ENCODE measurements at regions not wholly inside any gene's neighbourhood (a gene's known extent, or its start where the extent isn't known, plus 50 kb on each side); places are given as distances from the start of the nearest gene placed in this dataset.

DNA sequence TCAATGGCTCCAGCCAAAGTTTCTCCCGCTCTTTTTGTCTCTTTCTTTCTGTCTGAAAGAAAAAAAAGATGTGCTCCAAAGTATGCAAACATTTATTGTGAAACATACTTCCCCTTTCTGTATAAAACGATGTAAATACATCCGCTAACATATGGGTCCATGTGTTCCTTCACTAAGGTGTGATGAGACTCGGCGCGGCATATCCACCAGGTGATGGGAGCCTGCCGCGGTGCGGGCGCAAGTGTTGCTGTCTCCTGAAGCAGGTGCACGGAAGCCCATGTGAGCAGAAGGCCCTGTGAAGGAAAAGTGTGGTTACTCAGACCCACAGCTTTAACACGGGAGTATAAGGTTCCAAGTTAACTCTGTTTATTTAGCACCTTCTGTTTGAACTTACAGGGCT is 466.6 kb upstream of the C1orf87 start:
- ATAC-seq, result no peak
- TF ChIP-seq TCF4 (CRISPR knock-in tag; IDR thresholded peaks at IDR 0.05; ENCODE audit: borderline replicate concordance) (no peak), ARNTL (CRISPR knock-in tag; IDR thresholded peaks at IDR 0.05; ENCODE audit: borderline replicate concordance, low read depth) (no peak), CSRNP3 (CRISPR knock-in tag; IDR thresholded peaks at IDR 0.05) (no peak), ZNF8 (CRISPR knock-in tag; IDR thresholded peaks at IDR 0.05) (no peak), OSR1 (CRISPR knock-in tag; IDR thresholded peaks at IDR 0.05) (no peak), SNAI2 (CRISPR knock-in tag; IDR thresholded peaks at IDR 0.05) (no peak), GLIS3 (CRISPR knock-in tag; IDR thresholded peaks at IDR 0.05) (no peak)

DNA sequence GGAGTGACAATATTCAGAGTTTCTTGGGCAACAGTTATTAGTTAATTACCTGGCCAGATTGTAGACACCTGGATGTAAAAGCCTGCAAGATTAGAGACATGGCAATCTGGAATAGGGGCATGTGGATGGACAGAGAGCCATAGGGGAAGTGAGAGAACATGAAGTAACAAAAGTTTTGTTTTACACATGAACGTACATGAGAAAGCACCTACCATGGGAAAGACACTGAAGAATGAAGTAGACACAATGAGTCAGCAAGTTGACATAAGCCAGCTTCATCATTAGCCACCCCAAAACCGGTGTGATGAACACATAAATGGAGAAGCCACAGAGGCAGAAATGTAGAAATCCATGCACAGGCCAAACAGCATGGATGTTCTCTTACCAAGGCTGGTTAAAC is 462.1 kb upstream of the C1orf87 start:
- TF ChIP-seq ESRRG (CRISPR knock-in tag; IDR thresholded peaks at IDR 0.05) (no peak), TCF4 (CRISPR knock-in tag; IDR thresholded peaks at IDR 0.05; ENCODE audit: borderline replicate concordance) (no peak), POU6F1 (CRISPR knock-in tag; IDR thresholded peaks at IDR 0.05; ENCODE audit: borderline replicate concordance, low read depth) (no peak), ZNF70 (CRISPR knock-in tag; IDR thresholded peaks at IDR 0.05) (no peak), CSDC2 (CRISPR knock-in tag; IDR thresholded peaks at IDR 0.05) (no peak), ARNTL (CRISPR knock-in tag; IDR thresholded peaks at IDR 0.05; ENCODE audit: borderline replicate concordance, low read depth) (no peak), PPARA (CRISPR knock-in tag; IDR thresholded peaks at IDR 0.05; ENCODE audit: borderline replicate concordance) (no peak)
- ATAC-seq, result no peak

GRCh38 chr1:60527567-60527966 is 454.0 kb upstream of the C1orf87 start:
- ATAC-seq, result no peak
- TF ChIP-seq ZFP30 (CRISPR knock-in tag; IDR thresholded peaks at IDR 0.05) (no peak), ZNF70 (CRISPR knock-in tag; IDR thresholded peaks at IDR 0.05) (no peak), CSDC2 (CRISPR knock-in tag; IDR thresholded peaks at IDR 0.05) (no peak), BACH2 (CRISPR knock-in tag; IDR thresholded peaks at IDR 0.05; ENCODE audit: borderline replicate concordance) (no peak), ZC3H10 (CRISPR knock-in tag; IDR thresholded peaks at IDR 0.05) (no peak), PPARA (CRISPR knock-in tag; IDR thresholded peaks at IDR 0.05; ENCODE audit: borderline replicate concordance) (no peak), TOX (CRISPR knock-in tag; IDR thresholded peaks at IDR 0.05; ENCODE audit: borderline replicate concordance) (no peak), TSHZ2 (CRISPR knock-in tag; IDR thresholded peaks at IDR 0.05) (no peak), ZNF565 (CRISPR knock-in tag; conservative IDR thresholded peaks at IDR 0.05; ENCODE audit: low read depth) (no peak), TCF4 (CRISPR knock-in tag; IDR thresholded peaks at IDR 0.05; ENCODE audit: borderline replicate concordance) (no peak), ISL1 (CRISPR knock-in tag; IDR thresholded peaks at IDR 0.05) (no peak), OSR1 (CRISPR knock-in tag; IDR thresholded peaks at IDR 0.05) (no peak), ARNTL (CRISPR knock-in tag; IDR thresholded peaks at IDR 0.05; ENCODE audit: borderline replicate concordance, low read depth) (no peak), POU6F1 (CRISPR knock-in tag; IDR thresholded peaks at IDR 0.05; ENCODE audit: borderline replicate concordance, low read depth) (no peak)
- TF ChIP-seq, protein P1, sequence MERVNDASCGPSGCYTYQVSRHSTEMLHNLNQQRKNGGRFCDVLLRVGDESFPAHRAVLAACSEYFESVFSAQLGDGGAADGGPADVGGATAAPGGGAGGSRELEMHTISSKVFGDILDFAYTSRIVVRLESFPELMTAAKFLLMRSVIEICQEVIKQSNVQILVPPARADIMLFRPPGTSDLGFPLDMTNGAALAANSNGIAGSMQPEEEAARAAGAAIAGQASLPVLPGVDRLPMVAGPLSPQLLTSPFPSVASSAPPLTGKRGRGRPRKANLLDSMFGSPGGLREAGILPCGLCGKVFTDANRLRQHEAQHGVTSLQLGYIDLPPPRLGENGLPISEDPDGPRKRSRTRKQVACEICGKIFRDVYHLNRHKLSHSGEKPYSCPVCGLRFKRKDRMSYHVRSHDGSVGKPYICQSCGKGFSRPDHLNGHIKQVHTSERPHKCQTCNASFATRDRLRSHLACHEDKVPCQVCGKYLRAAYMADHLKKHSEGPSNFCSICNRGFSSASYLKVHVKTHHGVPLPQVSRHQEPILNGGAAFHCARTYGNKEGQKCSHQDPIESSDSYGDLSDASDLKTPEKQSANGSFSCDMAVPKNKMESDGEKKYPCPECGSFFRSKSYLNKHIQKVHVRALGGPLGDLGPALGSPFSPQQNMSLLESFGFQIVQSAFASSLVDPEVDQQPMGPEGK (CRISPR knock-in tag; IDR thresholded peaks at IDR 0.05; ENCODE audit: borderline replicate concordance), result no peak
